H1 (cell line): ENCODE measurements at regions not wholly inside any gene's neighbourhood (a gene's known extent, or its start where the extent isn't known, plus 50 kb on each side); places are given as distances from the start of the nearest gene placed in this dataset.

Experiments used
- CTCF ChIA-PET: fragments of 300-600 bp; sonication (Branson Sonifier 250); formaldehyde crosslinking; loops from one replicate; lab custom pipeline; 2021; ENCODE audit not compliant: partially characterized antibody; lab: Charles Lee
- POLR2A ChIA-PET: fragments of 300-600 bp; sonication (Branson Sonifier 250); formaldehyde crosslinking; loops from one replicate; lab custom pipeline; 2021; ENCODE audit warnings: inconsistent platforms; ENCODE audit not compliant: partially characterized antibody; lab: Charles Lee
- DNase-seq, 2 experiments: peaks; one replicate each; pipeline versions ENCODE4 v3.0.0 to v3.0.0-alpha.2; 2010 to 2022; ENCODE audit warnings: low spot score in 2 of 2, low read depth in 1 of 2, mixed read lengths in 1 of 2
- FAIRE-seq: peaks from 2 replicates; lab custom pipeline; 2011; peaks lifted over from hg19 to GRCh38; lab: Jason Lieb, UNC
- H2AFZ ChIP-seq: 2 replicates; pipeline ENCODE4 v1.8.1; 2012; ENCODE audit warnings: low read length, inconsistent platforms
- H2AK5ac ChIP-seq: 2 replicates; pipeline ENCODE4 v1.6.1; 2013; ENCODE audit warnings: low read depth, low read length
- H2BK120ac ChIP-seq: replicated peaks from 2 replicates; pipeline ENCODE3; 2013; ENCODE audit warnings: low read depth, low read length, inconsistent platforms
- H2BK12ac ChIP-seq: 2 replicates; pipeline ENCODE4 v1.6.1; 2013; ENCODE audit warnings: low read depth, low read length
- H2BK15ac ChIP-seq: 2 replicates; pipeline ENCODE4 v1.6.1; 2013; ENCODE audit warnings: low read length
- H2BK20ac ChIP-seq: 2 replicates; pipeline ENCODE4 v1.6.1; 2013; ENCODE audit warnings: low read length
- H2BK5ac ChIP-seq: 2 replicates; pipeline ENCODE4 v1.6.1; 2013; ENCODE audit warnings: low read depth, low read length
- H3K14ac ChIP-seq: 2 replicates; pipeline ENCODE4 v1.6.1; 2013; ENCODE audit warnings: inconsistent platforms; ENCODE audit not compliant: insufficient read length
- H3K18ac ChIP-seq: 2 replicates; pipeline ENCODE4 v1.6.1; 2013; ENCODE audit warnings: low read length; ENCODE audit errors: extremely low read depth
- H3K23ac ChIP-seq: 2 replicates; pipeline ENCODE4 v1.6.1; 2013; ENCODE audit warnings: inconsistent platforms; ENCODE audit not compliant: insufficient read length
- H3K23me2 ChIP-seq: 2 replicates; pipeline ENCODE4 v1.6.1; 2013; ENCODE audit warnings: low read depth, low read length
- H3K27ac ChIP-seq: 2 replicates; pipeline ENCODE4 v1.6.1; 2011; ENCODE audit warnings: low read depth, low read length, inconsistent platforms
- H3K27me3 ChIP-seq, 4 experiments: replicated peaks in 1 of 4; 1 replicate in 1 of 4; 2 replicates in 3 of 4; pipeline versions ENCODE4 v1.6.1 to v1.8.1; 2011 to 2013; ENCODE audit warnings: low read length in 3 of 4, mild to moderate bottlenecking in 3 of 4, inconsistent platforms in 2 of 4, mixed read lengths in 2 of 4, moderate library complexity in 1 of 4; ENCODE audit not compliant: control insufficient read depth in 3 of 4, insufficient read depth in 3 of 4; ENCODE audit errors: extremely low read depth in 1 of 4
- H3K36me3 ChIP-seq, 4 experiments: 2 replicates each; pipeline versions ENCODE4 v1.6.1 to v1.8.1; 2011 to 2013; ENCODE audit warnings: mild to moderate bottlenecking in 4 of 4, low read length in 3 of 4, moderate library complexity in 2 of 4, control low read depth in 1 of 4, inconsistent platforms in 1 of 4; ENCODE audit not compliant: insufficient read depth in 4 of 4, control insufficient read depth in 2 of 4
- H3K4ac ChIP-seq: replicated peaks from 2 replicates; pipeline ENCODE3; 2013; ENCODE audit warnings: low read length, low read depth, mixed read lengths, inconsistent platforms; ENCODE audit not compliant: insufficient read length
- H3K4me1 ChIP-seq, 4 experiments: replicated peaks in 1 of 4; 1 replicate in 1 of 4; 2 replicates in 3 of 4; pipeline versions ENCODE4 v1.6.1 to v1.8.1; 2011 to 2013; ENCODE audit warnings: low read length in 3 of 4, inconsistent platforms in 2 of 4, mixed read lengths in 1 of 4; ENCODE audit not compliant: insufficient read depth in 4 of 4, control insufficient read depth in 3 of 4
- H3K4me2 ChIP-seq, 2 experiments: 2 replicates each; pipeline versions ENCODE4 v1.6.1 to v1.8.1; 2011 to 2013; ENCODE audit warnings: low read depth in 2 of 2, low read length in 2 of 2, control low read depth in 1 of 2, inconsistent platforms in 1 of 2, mild to moderate bottlenecking in 1 of 2; ENCODE audit not compliant: insufficient read depth in 1 of 2
- H3K4me3 ChIP-seq, 4 experiments: fragments of 200-600, 300-600 bp in 1 of 4; sonication (generic), shearing (Covaris generic), sonication (Bioruptor Twin) in 1 of 4; 2 replicates each; pipeline versions ENCODE4 v1.5.1 to v1.8.1; 2011 to 2016; ENCODE audit warnings: low read length in 4 of 4, low read depth in 3 of 4, control low read depth in 2 of 4, inconsistent platforms in 2 of 4, mild to moderate bottlenecking in 2 of 4, mixed read lengths in 1 of 4, moderate library complexity in 1 of 4; ENCODE audit not compliant: insufficient read depth in 2 of 4; ENCODE audit errors: extremely low read depth in 1 of 4
- H3K56ac ChIP-seq: replicated peaks from 2 replicates; pipeline ENCODE3; 2013; ENCODE audit warnings: low read depth, mild to moderate bottlenecking, mixed read lengths, low read length, inconsistent platforms; ENCODE audit not compliant: insufficient read length
- H3K79me1 ChIP-seq: 2 replicates; pipeline ENCODE4 v1.6.1; 2013; ENCODE audit warnings: low read depth, low read length, control low read depth
- H3K79me2 ChIP-seq, 2 experiments: 2 replicates each; pipeline versions ENCODE4 v1.6.1 to v1.8.1; 2012 to 2013; ENCODE audit warnings: low read length in 2 of 2, mild to moderate bottlenecking in 2 of 2, inconsistent platforms in 1 of 2; ENCODE audit not compliant: insufficient read depth in 2 of 2, control insufficient read depth in 1 of 2
- H3K9ac ChIP-seq, 4 experiments: replicated peaks in 1 of 4; 1 replicate in 1 of 4; 2 replicates in 3 of 4; pipeline versions ENCODE4 v1.6.1 to v1.8.1; 2011 to 2013; ENCODE audit warnings: low read depth in 3 of 4, low read length in 3 of 4, control low read depth in 2 of 4, mild to moderate bottlenecking in 2 of 4, moderate library complexity in 2 of 4, inconsistent platforms in 1 of 4; ENCODE audit errors: extremely low read depth in 1 of 4
- H3K9me3 ChIP-seq, 2 experiments: 2 replicates each; pipeline versions ENCODE4 v1.6.1 to v1.8.1; 2012 to 2013; ENCODE audit warnings: mild to moderate bottlenecking in 2 of 2, moderate library complexity in 2 of 2, control low read depth in 1 of 2, inconsistent platforms in 1 of 2, low read depth in 1 of 2, low read length in 1 of 2, mixed read lengths in 1 of 2; ENCODE audit not compliant: insufficient read depth in 2 of 2
- H4K20me1 ChIP-seq, 2 experiments: replicated peaks in 1 of 2; 2 replicates each; pipeline versions ENCODE3 to v1.8.1; 2011 to 2013; ENCODE audit warnings: inconsistent platforms in 2 of 2, low read length in 2 of 2, mild to moderate bottlenecking in 1 of 2; ENCODE audit not compliant: insufficient read depth in 2 of 2, control insufficient read depth in 1 of 2
- H4K5ac ChIP-seq: 2 replicates; pipeline ENCODE4 v1.6.1; 2013; ENCODE audit warnings: low read length, low read depth, mixed read lengths, inconsistent platforms; ENCODE audit not compliant: insufficient read length
- H4K8ac ChIP-seq: 2 replicates; pipeline ENCODE4 v1.8.0; 2013; ENCODE audit warnings: mild to moderate bottlenecking, moderate library complexity, low read length, inconsistent platforms; ENCODE audit not compliant: insufficient read depth; ENCODE audit errors: extremely low read depth
- H4K91ac ChIP-seq: replicated peaks from 2 replicates; pipeline ENCODE3; 2013; ENCODE audit warnings: low read length, mixed read lengths, inconsistent platforms; ENCODE audit not compliant: insufficient read length
- CREB1 ChIP-seq: IDR thresholded peaks from 2 replicates; pipeline ENCODE4 v1.6.1; 2012; ENCODE audit warnings: inconsistent platforms
- POLR2A ChIP-seq, 2 experiments: IDR thresholded peaks; 1 replicate in 1 of 2; 2 replicates in 1 of 2; pipeline ENCODE4 v1.6.1; 2011; ENCODE audit warnings: low read depth in 2 of 2, low read length in 2 of 2, mild to moderate bottlenecking in 2 of 2; ENCODE audit errors: control extremely low read depth in 1 of 2
- RBBP5 ChIP-seq: IDR thresholded peaks from 2 replicates; pipeline ENCODE4 v1.7.1; 2012; ENCODE audit warnings: low read depth, mild to moderate bottlenecking, inconsistent platforms, low read length, moderate library complexity, borderline replicate concordance
- RFX5 ChIP-seq: IDR thresholded peaks from 2 replicates; pipeline ENCODE4 v1.6.1; 2011; ENCODE audit warnings: low read depth, low read length, improper control_type of control experiment, borderline replicate concordance
- TAF7 ChIP-seq: optimal IDR thresholded peaks from 2 replicates; pipeline ENCODE3; 2011; ENCODE audit warnings: low read depth, mild to moderate bottlenecking, inconsistent platforms, low read length, moderate library complexity, borderline replicate concordance
- WGBS, 2 experiments: shearing (Covaris generic) in 1 of 2; methylation state at CpG; one replicate each; pipeline versions ENCODE4 v1.1.6 to v1.1.7; 2013 to 2015; ENCODE audit warnings: low lambda C conversion rate in 2 of 2, mixed read lengths in 2 of 2, inconsistent platforms in 1 of 2, low coverage in 1 of 2, missing lambda C conversion rate in 1 of 2; ENCODE audit not compliant: insufficient replicate concordance in 2 of 2, insufficient coverage in 1 of 2, insufficient read length in 1 of 2; ENCODE audit errors: extremely low coverage in 1 of 2, missing lambda C conversion rate in 1 of 2; 5-methylcytosine and 5-hydroxymethylcytosine counted together

GRCh38 chr13:107843681-107844080 is 371.7 kb downstream of the LIG4 start:
- Histone ChIP-seq H3K79me1 (no peaks in the 10 kb centered on the region), H4K91ac (no peak overlapping the region), H4K5ac (no peak overlapping the region), H3K14ac (no peak overlapping the region), H3K4me3 (0 out of 8 replicates have a peak overlapping the region, but pooled peaks of 1 of the 4 experiments have one; percentile 3), H3K18ac (no peak overlapping the region), H3K4me1 (peaks cover 2 to 15% (median 9%) of the 10 kb centered on the region in 4 experiments; a peak in 5 of 7 replicates), H3K9me3 (no peaks in the 10 kb centered on the region), H3K27ac (no peak overlapping the region), H2BK5ac (no peak overlapping the region), H4K20me1 (no peaks in the 10 kb centered on the region), H2AFZ (no peak overlapping the region), H2BK120ac (no peak overlapping the region), H2BK15ac (no peak overlapping the region), H3K4ac (no peak overlapping the region), H2AK5ac (no peak overlapping the region), H2BK12ac (no peak overlapping the region), H3K4me2 (peak overlapping the region; percentile 17 to 35; a peak in 1 of 4 replicates), H2BK20ac (no peak overlapping the region), H3K23ac (no peak overlapping the region), H3K79me2 (peaks cover 0 to 5% of the 10 kb centered on the region in 2 experiments; a peak in 1 of 4 replicates), H3K36me3 (no peaks in the 10 kb centered on the region), H3K9ac (no peak overlapping the region), H3K56ac (no peak overlapping the region), H3K27me3 (no peaks in the 10 kb centered on the region), H4K8ac (no peak overlapping the region), H3K23me2 (no peaks in the 10 kb centered on the region)
- DNase-seq (no peak), FAIRE-seq (no peak)
- 81 to 100% methylated on average over 1 to 3 of the region's 3 CpGs for WGBS, 2 experiments
- ChIA-PET CTCF (no interaction called here), POLR2A (interaction anchor here (1.5 kb wide), 1 partner anchor 9 kb away, joined by 4 read pairs; no protein-coding TSS in a partner anchor)
- TF ChIP-seq RFX5 (no peak), CREB1 (no peak), POLR2A (IDR thresholded peaks at IDR 0.05; ENCODE audit: control extremely low read depth in 1 of 2, low read depth in 2 of 2, low read length in 2 of 2) (no peak), RBBP5 (no peak), TAF7 (no peak)
